Stimulated activated memory B cell treated with anti-CD40 and anti-IgM and Interleukin-4, amounts not matched to agents 10 μg/mL and 1 μg/mL and 100 μg/mL, for 72 hours (primary cell): ENCODE measurements at regions not wholly inside any gene's neighbourhood (a gene's known extent, or its start where the extent isn't known, plus 50 kb on each side); places are given as distances from the start of the nearest gene placed in this dataset.

ENCODE experiments used
- ATAC-seq: fragments of 150-1000 bp; cut with Tn5 transposase; 2 replicates; pipeline ENCODE4 v1.10.0; 2021
- H3K27ac Mint-ChIP-seq: one replicate; pipeline ENCODE4 v1.8.0; 2022; ENCODE audit warnings: mild to moderate bottlenecking, mixed read lengths
- H3K27me3 Mint-ChIP-seq: one replicate; pipeline ENCODE4 v1.8.0; 2022; ENCODE audit warnings: mixed read lengths
- H3K36me3 Mint-ChIP-seq: one replicate; pipeline ENCODE4 v1.8.0; 2022; ENCODE audit warnings: mixed read lengths
- H3K4me1 Mint-ChIP-seq: one replicate; pipeline ENCODE4 v1.8.0; 2022; ENCODE audit warnings: mixed read lengths
- H3K4me3 Mint-ChIP-seq: one replicate; pipeline ENCODE4 v1.8.0; 2022; ENCODE audit warnings: mild to moderate bottlenecking, moderate library complexity, mixed read lengths
- H3K9me3 Mint-ChIP-seq: one replicate; pipeline ENCODE4 v1.8.0; 2022; ENCODE audit warnings: mixed read lengths

DNA sequence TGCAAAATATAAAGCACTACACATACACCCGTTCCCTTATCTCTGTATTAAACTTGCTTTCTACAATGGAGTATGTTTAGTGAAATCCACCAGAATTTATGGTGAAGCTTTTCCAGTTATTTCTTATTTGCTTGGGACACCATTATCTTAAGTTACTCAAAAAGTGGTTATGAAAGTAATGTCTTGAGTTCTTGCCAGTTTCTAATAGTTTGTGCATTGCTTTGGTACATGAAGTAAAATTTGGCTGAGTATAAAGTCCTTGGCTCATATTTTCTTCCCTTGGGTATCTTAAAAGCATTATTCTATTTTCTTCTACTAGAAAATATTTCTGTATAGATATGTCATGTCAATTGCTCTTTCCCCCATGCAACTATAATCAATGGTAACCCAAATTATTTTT is 85.2 kb downstream of the POLR1F start:
- no peaks in the 10 kb centered on the region for H3K4me1 Mint-ChIP-seq
- no peak for ATAC-seq
- H3K9me3 Mint-ChIP-seq: no peaks in the 10 kb centered on the region
- H3K4me3 Mint-ChIP-seq: no peak overlapping the region
- H3K36me3 Mint-ChIP-seq: no peaks in the 10 kb centered on the region
- H3K27ac Mint-ChIP-seq: no peak overlapping the region
- H3K27me3 Mint-ChIP-seq: peaks cover 13% of the 10 kb centered on the region

DNA sequence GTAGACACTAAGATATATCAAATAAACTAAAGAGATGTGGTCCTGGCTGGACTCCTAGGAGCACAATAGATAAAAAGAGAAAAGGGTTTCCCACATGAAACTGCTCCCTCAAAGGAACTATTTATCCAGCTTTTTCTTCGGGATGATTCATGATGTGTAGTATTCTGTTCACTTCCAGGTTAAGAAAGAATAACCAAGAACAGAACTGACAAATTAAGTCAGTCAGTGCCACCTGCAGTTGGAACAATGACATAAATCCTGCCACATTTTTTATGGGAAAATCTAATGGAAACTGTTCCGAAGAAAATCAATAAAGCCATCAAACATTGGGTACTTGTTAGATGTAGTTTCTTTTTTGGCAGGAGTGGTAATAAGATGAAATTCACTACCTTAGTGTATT is 87.1 kb downstream of the POLR1F start:
- H3K4me1 Mint-ChIP-seq: no peaks in the 10 kb centered on the region
- peaks cover 13% of the 10 kb centered on the region for H3K27me3 Mint-ChIP-seq
- H3K36me3 Mint-ChIP-seq: no peaks in the 10 kb centered on the region
- H3K9me3 Mint-ChIP-seq: peaks cover 5% of the 10 kb centered on the region
- ATAC-seq: no peak
- H3K4me3 Mint-ChIP-seq: no peak overlapping the region
- no peak overlapping the region for H3K27ac Mint-ChIP-seq

DNA sequence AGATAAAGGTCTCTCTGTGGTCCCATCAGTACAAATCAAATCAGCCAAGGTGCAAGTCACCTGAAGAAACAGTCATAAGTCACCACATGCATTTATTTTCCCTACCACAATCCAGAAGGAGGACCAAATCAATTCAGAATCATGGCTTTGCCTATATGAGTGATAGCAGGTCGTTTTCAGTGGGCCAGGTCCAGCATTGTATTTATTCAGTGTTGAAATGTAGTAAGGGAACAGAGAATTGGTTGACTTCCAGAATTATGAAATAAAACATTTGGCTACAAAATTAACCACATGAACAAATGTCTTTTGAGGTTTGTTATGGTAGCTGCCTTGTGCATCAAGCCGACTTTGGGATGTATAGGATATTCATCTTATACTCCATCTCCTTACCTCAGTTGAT is 88.4 kb downstream of the POLR1F start:
- Mint-ChIP-seq H3K27me3 (peaks cover 13% of the 10 kb centered on the region), H3K4me3 (no peak overlapping the region), H3K36me3 (no peaks in the 10 kb centered on the region), H3K27ac (no peak overlapping the region), H3K4me1 (no peaks in the 10 kb centered on the region), H3K9me3 (peaks cover 5% of the 10 kb centered on the region)
- ATAC-seq: no peak

DNA sequence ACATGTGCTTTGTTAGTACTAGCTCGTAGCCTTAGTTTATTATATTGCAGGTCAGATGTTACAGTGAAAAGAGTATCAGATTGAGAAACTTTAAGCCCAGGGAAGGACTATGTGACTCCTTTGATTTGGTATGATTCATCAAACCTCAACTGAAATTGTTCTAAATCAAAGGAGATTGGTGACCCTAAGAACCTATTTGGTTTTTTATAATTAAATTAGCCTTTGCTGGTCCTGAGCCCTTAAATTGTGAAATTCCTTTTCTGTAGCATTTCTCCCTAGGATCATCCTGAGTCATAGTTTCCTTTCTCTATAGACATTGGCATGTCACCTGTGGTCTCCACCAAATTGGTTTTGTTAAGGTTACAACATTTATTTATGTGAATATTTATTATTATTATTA is 89.7 kb downstream of the POLR1F start:
- no peak overlapping the region for H3K4me3 Mint-ChIP-seq
- H3K27me3 Mint-ChIP-seq: peaks cover 13% of the 10 kb centered on the region
- no peak overlapping the region for H3K27ac Mint-ChIP-seq
- H3K4me1 Mint-ChIP-seq: no peaks in the 10 kb centered on the region
- peaks cover 5% of the 10 kb centered on the region for H3K9me3 Mint-ChIP-seq
- no peak for ATAC-seq
- no peaks in the 10 kb centered on the region for H3K36me3 Mint-ChIP-seq

DNA sequence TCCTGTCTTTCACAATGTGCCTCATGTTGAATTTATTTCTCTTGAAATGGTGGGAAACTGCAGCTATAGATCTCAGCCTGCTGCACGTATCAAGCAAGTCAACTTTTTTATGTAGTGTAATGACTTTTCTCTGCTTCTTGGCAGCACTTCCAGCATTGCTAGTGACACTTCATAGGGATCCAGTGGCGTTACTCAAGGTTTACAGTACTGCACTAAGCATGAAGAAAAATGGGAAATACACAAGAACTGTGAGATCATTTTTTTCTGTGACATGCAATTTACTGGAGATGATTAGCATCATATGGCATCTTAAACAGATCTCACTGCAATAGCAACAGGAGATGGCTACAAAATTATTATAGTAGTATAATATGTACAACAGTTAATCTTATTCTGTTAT is 90.9 kb downstream of the POLR1F start:
- Mint-ChIP-seq H3K9me3 (peaks cover 5% of the 10 kb centered on the region), H3K4me1 (no peaks in the 10 kb centered on the region), H3K4me3 (no peak overlapping the region), H3K27me3 (peaks cover 2% of the 10 kb centered on the region), H3K36me3 (no peaks in the 10 kb centered on the region), H3K27ac (no peak overlapping the region)
- ATAC-seq: no peak

DNA sequence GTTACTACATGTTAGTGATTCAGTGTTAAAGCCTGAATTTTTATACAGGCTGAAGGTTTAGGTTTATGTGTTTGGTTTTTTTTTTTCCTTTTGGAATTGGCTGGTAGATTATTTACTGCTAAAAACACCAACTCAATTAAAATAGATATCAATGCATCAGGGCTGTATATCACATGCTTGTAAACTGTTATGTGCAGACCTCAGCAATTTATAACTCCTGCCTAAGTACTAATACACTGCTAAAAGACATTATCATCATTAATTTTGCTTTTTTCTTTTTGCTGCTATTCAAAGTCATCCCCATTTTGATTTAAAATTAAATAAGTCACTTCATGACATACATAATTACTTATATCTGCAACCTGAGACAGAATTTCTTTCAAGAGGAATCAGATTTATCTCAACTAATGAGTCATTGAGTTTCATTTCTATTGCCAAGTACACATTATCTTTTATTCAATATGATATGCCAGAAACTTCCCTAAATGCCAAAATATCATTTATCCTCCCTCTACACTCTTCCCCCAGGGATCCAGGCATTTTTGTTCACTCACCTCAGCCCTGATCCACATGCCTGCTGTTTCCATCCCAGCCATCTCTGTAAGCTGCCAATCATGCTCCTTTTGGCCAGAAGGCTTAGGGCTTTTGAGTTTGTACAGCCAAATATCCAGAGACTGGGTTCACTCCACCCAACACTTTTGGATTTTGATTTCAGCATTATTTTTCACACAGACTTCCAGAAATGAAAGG is 98.5 kb downstream of the POLR1F start:
- Mint-ChIP-seq H3K27me3 (no peaks in the 10 kb centered on the region), H3K4me1 (no peaks in the 10 kb centered on the region), H3K4me3 (no peak overlapping the region), H3K36me3 (no peaks in the 10 kb centered on the region), H3K27ac (no peak overlapping the region), H3K9me3 (peaks cover 2% of the 10 kb centered on the region)
- ATAC-seq: no peak

DNA sequence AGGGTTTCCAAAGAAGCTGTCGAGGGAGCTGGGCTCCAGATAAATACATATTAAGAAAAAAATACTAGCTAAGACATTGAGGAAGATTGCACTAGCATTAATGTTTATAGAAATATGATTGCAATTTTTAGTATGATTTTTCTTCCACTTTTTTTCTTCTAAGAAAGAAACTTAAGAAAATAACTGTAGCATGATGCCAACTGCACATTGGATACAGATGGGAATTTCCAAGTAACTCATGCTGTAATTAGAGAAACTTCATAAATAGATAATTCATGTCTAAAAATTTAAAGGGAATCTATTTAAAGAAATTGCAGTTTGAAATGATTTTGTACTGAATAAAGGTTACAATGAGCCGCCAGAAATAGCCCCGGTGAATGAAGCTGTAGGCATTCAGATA is 119.4 kb downstream of the POLR1F start:
- no peak overlapping the region for H3K27ac Mint-ChIP-seq
- ATAC-seq: no peak
- H3K27me3 Mint-ChIP-seq: no peaks in the 10 kb centered on the region

DNA sequence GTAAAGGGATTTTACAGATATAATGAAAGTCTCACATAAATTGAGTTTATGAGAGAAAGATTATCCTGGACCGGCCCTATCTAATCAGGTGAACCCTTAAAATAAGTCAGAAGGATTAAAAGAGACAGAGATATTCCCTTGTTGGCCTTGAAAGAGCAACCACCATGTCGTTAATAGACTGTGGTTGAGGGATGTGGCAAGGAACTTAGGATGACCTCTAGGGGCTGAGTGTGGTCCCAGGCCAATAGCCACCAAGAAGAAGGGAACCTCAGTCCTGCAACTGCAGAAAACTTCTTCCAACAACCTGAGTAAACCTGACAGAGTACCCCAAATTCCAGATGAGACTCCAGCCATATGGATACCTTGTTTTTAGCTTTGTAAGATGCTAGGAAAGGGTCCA is 121.5 kb downstream of the POLR1F start:
- peak; percentile 37 for ATAC-seq
- no peaks in the 10 kb centered on the region for H3K4me1 Mint-ChIP-seq
- H3K27me3 Mint-ChIP-seq: no peaks in the 10 kb centered on the region
- H3K36me3 Mint-ChIP-seq: no peaks in the 10 kb centered on the region
- H3K9me3 Mint-ChIP-seq: peaks cover 3% of the 10 kb centered on the region
- no peak overlapping the region for H3K27ac Mint-ChIP-seq
- no peak overlapping the region for H3K4me3 Mint-ChIP-seq

More for the DNA sequence above, 119.4 kb downstream of the POLR1F start:
- Mint-ChIP-seq H3K4me3 (no peak overlapping the region), H3K9me3 (peaks cover 10% of the 10 kb centered on the region), H3K36me3 (no peaks in the 10 kb centered on the region), H3K4me1 (no peaks in the 10 kb centered on the region)

DNA sequence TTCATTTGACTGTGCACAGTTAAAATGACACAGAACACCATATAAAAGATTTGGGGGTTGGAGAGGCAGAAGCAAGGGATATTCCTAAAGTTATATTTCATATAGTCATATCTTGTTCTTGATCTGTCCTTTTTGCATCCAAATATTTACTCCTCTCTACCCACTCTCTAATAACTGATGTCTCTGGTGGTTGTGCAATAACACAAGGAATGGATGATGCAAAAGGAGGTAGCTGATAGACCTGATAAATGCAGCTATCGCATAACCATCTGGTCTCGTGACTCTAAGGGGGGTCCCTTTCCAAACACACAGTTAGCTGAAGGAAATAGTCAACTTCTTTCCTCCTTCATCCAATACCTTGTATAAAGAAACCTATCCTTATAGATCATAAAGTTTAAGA is 123.1 kb downstream of the POLR1F start:
- Mint-ChIP-seq H3K4me1 (no peaks in the 10 kb centered on the region), H3K27ac (no peak overlapping the region), H3K36me3 (no peaks in the 10 kb centered on the region), H3K27me3 (no peaks in the 10 kb centered on the region), H3K4me3 (no peak overlapping the region), H3K9me3 (no peaks in the 10 kb centered on the region)
- ATAC-seq: no peak

DNA sequence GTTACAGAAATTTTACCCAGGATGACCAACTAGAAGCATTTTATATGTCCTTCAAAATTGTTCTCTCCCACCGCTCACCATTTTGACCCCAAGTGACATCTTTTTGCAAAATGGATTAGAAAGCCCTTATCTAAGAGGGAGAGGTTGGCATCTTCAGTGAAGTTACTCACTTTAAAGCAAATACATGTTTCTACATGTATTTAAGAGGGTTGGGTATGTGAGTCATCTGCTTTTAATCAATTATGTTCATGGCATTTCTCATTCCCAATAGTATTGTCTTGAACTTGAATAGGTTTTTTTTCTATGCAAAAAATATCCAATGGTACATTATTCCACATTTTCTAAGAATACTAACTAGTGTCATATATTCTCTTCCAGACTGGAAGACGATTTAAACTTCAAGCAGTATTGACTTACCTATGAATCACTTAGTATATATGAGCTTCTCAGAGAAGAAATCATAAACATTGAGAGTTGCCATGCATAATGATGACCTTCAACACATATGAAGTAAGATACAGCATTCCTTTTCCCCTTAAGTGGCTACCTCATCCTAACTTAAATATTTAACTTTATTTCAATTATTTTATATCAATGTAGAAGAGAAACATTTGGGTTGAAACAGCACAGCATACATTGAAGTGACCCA is 132.8 kb downstream of the POLR1F start:
- Mint-ChIP-seq H3K4me1 (no peaks in the 10 kb centered on the region), H3K27me3 (no peaks in the 10 kb centered on the region), H3K4me3 (no peak overlapping the region), H3K36me3 (no peaks in the 10 kb centered on the region), H3K27ac (no peak overlapping the region), H3K9me3 (no peaks in the 10 kb centered on the region)
- ATAC-seq: no peak

DNA sequence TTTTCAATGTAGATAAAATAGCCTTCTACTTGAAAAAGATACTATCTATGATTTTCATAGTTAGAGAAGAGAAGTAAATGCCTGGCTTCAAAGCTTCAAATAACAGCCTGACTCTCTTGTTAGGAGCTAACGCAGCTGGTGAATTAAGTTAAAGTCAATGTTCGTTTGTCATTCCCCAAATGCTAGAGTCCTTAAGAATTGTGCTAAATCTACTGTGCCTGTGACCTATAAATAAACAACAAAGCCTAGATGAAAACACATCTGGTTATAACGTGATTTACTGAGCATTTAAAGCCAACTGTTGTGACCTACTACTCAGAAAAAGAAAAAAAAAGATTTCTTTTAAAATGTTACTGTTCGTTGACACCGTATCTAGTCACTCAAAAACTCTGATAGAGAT is 134.7 kb downstream of the POLR1F start:
- Mint-ChIP-seq H3K27ac (no peak overlapping the region), H3K9me3 (no peaks in the 10 kb centered on the region), H3K4me3 (no peak overlapping the region), H3K4me1 (no peaks in the 10 kb centered on the region), H3K36me3 (no peaks in the 10 kb centered on the region), H3K27me3 (no peaks in the 10 kb centered on the region)
- no peak for ATAC-seq

DNA sequence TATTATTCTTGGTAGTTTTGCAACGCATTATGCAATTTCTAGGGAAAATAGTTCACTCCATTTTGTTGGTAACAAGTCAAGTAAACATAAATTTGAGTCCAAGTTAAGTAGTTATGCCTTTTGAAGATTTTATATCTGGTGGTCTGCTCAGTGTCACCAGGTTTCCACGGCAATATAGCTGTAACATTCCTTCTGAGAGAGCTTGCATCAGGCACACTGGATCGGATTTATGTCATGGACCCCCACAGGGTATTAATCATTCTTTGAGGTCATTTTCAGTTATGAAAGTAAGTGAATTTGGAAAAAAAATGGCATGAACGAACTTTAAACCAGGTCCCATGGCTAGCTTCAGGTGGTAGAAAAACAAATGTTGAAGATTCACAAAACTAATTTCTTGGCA is 136.3 kb downstream of the POLR1F start:
- Mint-ChIP-seq H3K4me3 (no peak overlapping the region), H3K27me3 (no peaks in the 10 kb centered on the region)

DNA sequence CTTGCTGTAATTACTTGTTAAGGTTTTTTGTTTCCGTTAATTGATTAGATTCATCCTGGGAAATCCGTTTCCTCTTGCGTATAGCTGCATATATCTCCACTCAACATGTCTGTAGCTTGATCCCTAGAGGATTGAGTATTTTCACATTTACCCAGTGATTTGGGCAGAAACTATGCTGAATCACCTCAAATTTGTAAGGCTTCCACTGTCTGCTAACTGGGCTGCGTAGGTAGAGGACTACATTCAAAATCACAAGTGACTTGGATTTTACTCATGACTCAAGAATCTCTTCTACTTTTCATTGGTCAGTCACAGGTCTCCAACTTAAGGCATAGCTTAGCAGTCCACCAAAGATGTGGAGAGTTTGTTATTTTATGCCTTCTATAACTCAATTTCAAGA is 141.8 kb downstream of the POLR1F start:
- H3K27me3 Mint-ChIP-seq: no peaks in the 10 kb centered on the region
- H3K9me3 Mint-ChIP-seq: peaks cover under 1% of the 10 kb centered on the region
- no peak overlapping the region for H3K27ac Mint-ChIP-seq
- H3K4me1 Mint-ChIP-seq: no peaks in the 10 kb centered on the region
- ATAC-seq: no peak
- no peak overlapping the region for H3K4me3 Mint-ChIP-seq
- H3K36me3 Mint-ChIP-seq: no peaks in the 10 kb centered on the region

More for the DNA sequence above, 136.3 kb downstream of the POLR1F start:
- Mint-ChIP-seq H3K9me3 (no peaks in the 10 kb centered on the region), H3K36me3 (no peaks in the 10 kb centered on the region), H3K27ac (no peak overlapping the region), H3K4me1 (no peaks in the 10 kb centered on the region)
- no peak for ATAC-seq

DNA sequence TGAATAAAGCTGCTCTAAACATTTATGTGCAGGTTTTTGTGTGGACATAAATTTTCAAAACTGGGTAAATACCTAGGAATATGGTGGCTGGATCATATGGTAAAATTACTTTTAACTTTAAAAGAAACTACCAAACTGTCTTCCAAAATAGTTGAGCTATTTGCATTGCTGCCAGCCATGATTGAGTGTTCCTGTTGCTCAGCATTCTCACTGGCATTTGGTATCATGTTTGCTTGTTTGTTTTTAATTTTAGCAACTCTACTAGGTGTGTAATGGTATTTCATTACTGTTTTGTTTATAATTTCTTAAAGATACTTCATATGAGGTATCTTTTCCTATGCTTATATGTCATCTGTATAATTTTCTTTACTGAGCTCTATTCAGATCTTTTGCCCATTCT is 143.2 kb downstream of the POLR1F start:
- Mint-ChIP-seq H3K27me3 (no peaks in the 10 kb centered on the region), H3K4me3 (no peak overlapping the region), H3K36me3 (no peaks in the 10 kb centered on the region), H3K9me3 (peaks cover 3% of the 10 kb centered on the region), H3K27ac (no peak overlapping the region), H3K4me1 (no peaks in the 10 kb centered on the region)
- no peak for ATAC-seq

DNA sequence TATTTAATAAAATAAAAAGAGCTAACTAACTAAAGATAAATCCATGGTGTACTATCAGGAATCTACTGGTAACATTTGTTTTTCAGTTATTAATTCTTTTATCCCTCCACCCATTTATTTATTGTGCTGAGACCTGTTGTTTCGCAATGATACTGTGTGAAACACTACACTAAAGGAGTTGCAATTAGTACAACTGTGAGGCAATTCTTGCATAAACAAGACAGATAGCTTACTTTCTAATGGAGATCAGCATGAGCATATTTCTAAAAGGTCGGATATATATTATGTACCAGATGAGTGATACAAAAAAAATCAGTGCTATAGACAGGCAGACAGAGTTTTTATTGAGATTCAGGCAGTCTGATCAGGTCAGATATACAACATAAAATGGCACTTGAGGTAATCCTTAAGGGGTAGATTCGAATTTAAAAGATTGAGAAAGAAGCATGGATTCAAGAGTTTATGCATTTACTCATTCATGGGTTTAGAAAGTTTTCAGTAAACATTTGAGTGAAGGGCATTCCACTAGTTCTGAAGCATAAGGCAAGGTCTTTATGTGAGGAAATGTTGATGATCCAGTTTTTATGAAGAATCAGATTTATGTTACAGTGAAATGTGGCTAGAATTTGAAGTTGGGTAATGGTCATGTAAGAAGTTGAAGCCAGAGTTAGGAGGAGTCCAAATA is 147.6 kb downstream of the POLR1F start:
- Mint-ChIP-seq H3K36me3 (no peaks in the 10 kb centered on the region), H3K9me3 (peaks cover 3% of the 10 kb centered on the region), H3K4me1 (no peaks in the 10 kb centered on the region), H3K4me3 (no peak overlapping the region), H3K27ac (no peak overlapping the region), H3K27me3 (no peaks in the 10 kb centered on the region)
- ATAC-seq: no peak
